SKM-1 treated with dmso at 0.1 percent for 144 hours (cell line): ENCODE measurements at regions not wholly inside any gene's neighbourhood (a gene's known extent, or its start where the extent isn't known, plus 50 kb on each side); places are given as distances from the start of the nearest gene placed in this dataset.
"Not testable (repeated sequence)": the region's sequence is repeated elsewhere in the genome, so short reads cannot be mapped to it uniquely, and the experiment has no call there.

Experiments used
- DNase-seq: peaks from one replicate; lab custom pipeline; 2025; ENCODE audit not compliant: unreplicated experiment; lab: John Stamatoyannopoulos, UW

- DNase-seq = no peak
Observed at GRCh38 chr12:45490232-45490881, 239.1 kb upstream of the ARID2 start.

DNA sequence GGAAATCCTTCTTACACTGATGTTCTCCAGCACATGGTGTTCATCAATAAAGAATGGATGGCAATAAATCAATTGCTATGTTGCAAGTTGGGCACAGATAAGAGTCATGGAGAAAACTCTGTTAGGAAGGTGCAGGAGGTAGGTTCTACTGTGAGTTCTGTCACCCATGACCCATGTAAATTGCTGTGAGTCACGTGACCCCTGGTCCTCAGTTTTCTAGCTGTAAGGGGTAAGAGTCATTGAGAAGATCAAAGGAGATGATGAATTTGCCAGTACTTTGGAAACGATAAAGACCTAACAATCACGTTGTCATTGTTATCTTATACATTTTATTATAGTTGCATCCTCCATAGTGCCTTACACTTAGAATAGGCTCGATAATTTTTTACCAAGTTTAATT lies 235.2 kb upstream of the ARID2 start:
- DNase-seq = no peak

GRCh38 chr12:45498645-45499044 lies 230.9 kb upstream of the ARID2 start:
- no peak for DNase-seq

DNA sequence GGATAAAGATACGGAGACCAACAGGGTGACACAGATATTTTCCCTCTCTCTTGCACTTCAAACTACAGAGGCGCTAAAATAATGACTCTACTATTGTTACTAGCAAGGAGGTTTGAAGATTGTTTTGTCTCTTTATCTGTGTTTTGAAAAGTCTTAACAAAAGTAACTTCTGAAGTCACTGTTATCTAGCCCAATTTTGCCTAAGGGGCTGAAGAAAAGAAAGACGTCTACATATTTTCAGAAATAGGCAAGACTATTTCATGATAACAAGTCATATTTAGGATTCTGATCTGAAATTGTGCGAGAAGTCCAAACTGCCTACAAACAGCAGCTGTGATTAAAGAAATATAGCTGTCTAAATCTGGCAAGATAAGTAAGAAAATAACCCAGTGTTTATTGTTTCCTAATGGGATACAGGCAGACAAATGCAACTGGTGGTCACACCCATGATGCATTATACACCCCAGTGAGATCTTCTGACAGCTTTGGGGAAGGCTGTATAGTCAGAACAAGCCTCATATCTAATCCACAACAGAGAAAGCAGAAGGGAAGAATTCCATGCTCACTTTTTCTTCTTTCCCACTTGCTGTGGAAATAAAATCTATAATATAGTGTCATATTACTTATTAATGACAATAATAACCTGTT lies 226.9 kb upstream of the ARID2 start:
- no peak for DNase-seq

DNA sequence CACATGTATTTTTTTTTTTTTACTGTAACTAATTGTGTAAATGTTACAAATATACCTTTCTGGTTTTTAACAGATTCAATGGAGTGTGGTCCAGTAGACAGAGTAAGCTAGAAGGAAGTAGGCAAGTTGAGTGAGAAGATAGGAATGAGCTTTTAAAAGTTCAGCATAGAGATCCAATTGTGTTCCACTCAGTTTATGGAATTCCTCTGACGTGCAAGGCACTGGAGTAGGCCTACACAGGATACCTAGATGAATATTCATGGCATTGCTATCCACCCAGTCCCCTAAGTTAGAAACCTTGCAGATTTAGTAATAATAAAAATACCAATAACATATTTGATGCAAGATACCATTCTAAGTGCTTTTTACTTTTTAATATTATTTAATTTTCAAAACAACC lies 225.6 kb upstream of the ARID2 start:
- no peak for DNase-seq

GRCh38 chr12:45504316-45505010 lies 225.0 kb upstream of the ARID2 start:
- DNase-seq = no peak

GRCh38 chr12:45509187-45509586 lies 220.3 kb upstream of the ARID2 start:
- peak; percentile 52 for DNase-seq

DNA sequence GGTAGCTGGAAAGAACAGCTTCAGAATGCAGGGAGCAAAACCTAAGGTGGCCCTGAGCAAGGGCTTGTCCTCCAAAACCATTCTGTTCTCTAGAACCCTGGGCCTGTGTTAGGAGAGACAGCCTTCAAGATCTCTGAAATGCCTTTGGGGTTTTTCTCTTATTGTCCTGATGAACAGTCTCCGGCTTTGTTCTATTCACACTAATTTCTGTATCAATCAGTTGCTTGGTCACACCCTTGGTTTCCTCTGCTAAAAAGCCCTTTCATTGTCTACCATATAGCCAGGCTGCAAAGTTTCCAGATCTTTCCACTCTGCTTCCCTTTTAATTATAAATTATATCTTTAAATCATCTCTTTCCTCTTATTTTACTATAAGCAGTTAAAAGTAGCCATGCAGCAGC lies 219.9 kb upstream of the ARID2 start:
- no peak for DNase-seq

- no peak for DNase-seq
Observed at GRCh38 chr12:45517381-45517780, 212.1 kb upstream of the ARID2 start.

GRCh38 chr12:45518291-45519235 lies 210.9 kb upstream of the ARID2 start:
- no peak for DNase-seq

GRCh38 chr12:45522227-45522626 lies 207.3 kb upstream of the ARID2 start:
- no peak for DNase-seq

- not testable (repeated sequence) for DNase-seq
Observed at GRCh38 chr12:45526823-45527222, 202.7 kb upstream of the ARID2 start.

DNA sequence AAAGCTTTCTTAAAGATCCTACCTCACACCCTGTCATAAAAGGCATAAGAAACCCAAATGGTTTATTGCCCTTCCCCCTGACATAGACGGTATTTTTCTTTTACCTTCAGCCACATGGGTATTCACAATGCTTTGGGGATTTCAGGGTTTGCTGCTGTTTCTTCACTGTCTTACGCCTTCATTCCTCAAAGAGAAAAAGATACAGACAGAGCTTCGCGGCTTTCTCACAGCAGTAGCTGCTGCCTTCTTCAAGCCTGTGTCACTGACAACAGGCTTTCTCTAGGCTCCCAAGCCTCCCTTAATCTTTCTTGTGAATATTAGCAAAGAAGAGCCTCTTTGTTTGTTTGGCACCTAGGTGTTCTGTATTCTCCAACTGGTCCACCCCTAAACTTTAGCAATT lies 197.4 kb upstream of the ARID2 start:
- no peak for DNase-seq

DNA sequence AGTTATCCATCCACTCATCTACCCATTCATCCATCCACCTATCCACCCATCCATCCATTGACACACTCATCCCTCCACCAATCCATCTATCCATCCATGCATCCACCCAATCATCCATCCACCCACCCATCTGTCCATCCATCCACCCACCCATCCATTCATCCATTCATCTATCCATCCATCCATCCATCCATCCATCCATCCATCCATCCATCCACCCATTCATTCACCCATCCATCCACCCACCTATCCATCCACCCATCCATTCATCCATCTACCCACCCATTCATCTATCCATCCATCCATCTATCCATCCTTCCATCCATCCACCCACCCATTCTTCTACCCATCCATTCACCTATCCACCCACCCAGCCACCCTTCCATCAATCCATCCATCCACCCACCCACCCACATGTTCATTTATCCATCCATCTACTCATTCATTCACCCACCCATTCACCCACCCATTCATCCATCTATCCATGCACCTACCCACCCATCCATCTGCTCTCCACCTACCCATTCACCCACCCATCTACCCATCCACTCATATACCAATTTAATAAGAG lies 193.8 kb upstream of the ARID2 start:
- no peak for DNase-seq

DNA sequence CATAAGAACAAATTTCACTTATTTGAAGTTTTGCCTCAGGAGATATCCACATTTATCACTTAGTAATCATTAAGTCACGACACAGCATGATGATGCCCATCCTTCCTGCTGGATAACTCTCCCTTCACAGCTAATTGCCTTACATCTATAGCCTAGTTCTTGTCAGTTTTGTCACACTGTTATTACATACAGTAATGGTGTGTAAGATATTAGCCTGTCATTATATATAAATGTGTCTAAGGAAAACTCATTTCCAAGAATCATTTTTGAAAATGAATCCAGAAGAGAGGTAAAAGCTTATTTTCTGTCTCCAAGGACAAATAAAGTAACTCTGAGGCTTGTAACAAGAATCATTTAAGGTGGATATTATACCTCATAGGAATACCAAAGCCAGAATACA lies 193.2 kb upstream of the ARID2 start:
- no peak for DNase-seq

DNA sequence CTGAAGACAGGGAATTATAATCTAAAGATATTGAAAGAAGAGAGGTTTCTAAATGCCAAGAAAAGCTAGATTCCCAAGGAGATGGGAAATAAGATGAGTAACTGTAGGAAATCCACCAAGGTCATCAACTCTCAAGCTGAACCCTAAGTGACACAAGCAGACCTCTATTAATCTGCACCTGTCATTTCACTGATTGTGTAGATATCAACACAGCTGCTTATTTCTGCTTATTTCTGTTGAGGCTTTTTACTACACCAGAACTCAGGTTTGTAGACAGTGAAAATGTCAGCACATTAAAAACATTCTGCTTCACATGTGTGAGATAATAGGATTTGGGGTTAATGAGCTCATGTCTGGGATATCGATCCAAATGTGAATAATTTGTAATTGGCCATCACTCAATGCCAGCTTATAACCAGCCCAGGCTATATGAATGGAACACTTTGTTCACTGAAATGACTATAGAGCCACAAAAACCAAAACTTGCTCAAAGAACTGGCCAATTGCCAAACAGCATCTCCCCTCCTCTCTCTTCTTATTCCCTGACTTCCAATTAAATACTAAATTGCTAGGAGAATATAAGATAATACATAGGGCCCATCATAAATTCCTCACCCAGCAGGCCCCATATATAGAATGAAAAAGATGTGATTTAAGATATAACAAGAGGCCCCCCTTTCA lies 188.7 kb upstream of the ARID2 start:
- no peak for DNase-seq

DNA sequence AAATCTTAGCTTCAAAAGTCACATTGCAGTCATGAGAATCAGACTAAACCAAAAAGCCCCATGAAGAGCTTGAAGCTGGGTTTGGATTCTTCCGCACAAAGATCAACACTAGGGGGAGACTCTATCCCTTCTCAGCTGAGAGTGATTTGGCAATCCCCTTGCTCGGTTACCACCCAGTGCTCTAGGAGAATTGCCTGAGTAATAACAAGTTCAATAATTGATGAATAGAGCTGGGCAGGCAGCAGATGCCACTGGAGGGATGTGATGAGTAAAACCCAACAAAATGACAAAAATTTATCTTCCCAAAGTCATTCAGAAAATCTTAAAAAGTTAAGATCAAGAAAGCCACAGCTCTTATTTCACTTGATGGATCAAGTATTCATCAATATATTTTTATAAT lies 185.6 kb upstream of the ARID2 start:
- peak; percentile 21 for DNase-seq

DNA sequence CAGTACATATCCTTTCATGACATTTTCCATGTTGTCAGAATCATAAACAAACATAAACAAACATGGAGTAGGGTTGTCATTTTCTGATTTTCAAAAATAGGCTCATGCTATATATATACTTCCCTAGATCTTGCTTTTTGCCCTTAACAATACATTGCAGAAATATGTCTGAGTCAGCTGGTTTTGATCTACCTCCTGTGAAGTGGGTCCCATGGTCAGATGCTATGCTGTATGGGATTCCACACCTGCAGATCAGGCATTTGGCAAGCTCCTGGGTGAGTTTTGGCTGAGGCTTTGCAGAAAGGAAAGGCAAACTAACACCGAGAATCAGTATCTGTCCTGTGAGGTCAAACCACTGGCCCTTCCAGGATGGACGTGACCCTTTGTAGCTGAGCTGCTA lies 183.0 kb upstream of the ARID2 start:
- no peak for DNase-seq

DNA sequence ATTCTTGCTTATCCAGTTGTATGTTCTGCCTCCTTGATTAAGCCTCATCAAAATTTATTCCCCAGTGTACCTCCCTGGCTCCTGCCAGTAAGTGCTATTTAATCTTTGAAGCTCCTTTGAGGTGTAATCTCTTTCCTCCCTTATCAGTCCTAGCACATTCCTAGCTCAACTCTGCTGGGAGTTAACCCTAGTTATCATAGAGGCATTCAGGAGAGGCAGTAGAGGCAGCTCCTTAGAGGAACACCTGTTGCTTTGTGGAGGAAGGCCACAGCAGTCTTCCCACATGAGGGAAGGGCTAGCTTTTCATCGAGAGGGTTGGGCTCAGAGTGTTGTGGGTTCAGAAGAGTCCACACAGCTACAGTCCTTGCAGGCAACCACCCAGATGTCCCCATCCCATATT lies 182.4 kb upstream of the ARID2 start:
- DNase-seq = no peak

- DNase-seq = no peak
Observed at GRCh38 chr12:45547822-45548221, 181.7 kb upstream of the ARID2 start.
